Spleen (tissue), 11 donors: ENCODE measurements at regions not wholly inside any gene's neighbourhood (a gene's known extent, or its start where the extent isn't known, plus 50 kb on each side); places are given as distances from the start of the nearest gene placed in this dataset.

ENCODE experiments used
- DNase-seq: peaks from one replicate; pipeline ENCODE4 v3.0.0-alpha.2; 2020
- H3K27ac ChIP-seq, 8 donors: fragments of 200-600 bp; sonication (generic) in 7 of 8; 1 replicate in 4 of 8; 2 replicates in 4 of 8; pipeline versions ENCODE4 v1.5.0 to v1.8.0; 2016 to 2021; ENCODE audit warnings: inconsistent platforms in 4 of 8, mild to moderate bottlenecking in 4 of 8, moderate library complexity in 1 of 8
- H3K27me3 ChIP-seq, 7 donors: fragments of 200-600 bp; sonication (generic) in 6 of 7; replicated peaks in 1 of 7; 1 replicate in 4 of 7; 2 replicates in 3 of 7; pipeline versions ENCODE4 v1.5.0 to v1.8.0; 2016 to 2021; ENCODE audit warnings: inconsistent platforms in 3 of 7, mild to moderate bottlenecking in 1 of 7
- H3K36me3 ChIP-seq, 6 donors: fragments of 200-600 bp; sonication (generic) in 5 of 6; 1 replicate in 4 of 6; 2 replicates in 2 of 6; pipeline versions ENCODE4 v1.5.0 to v1.8.0; 2016 to 2021; ENCODE audit warnings: inconsistent platforms in 2 of 6
- H3K4me1 ChIP-seq, 6 donors: fragments of 200-600 bp; sonication (generic) in 5 of 6; 1 replicate in 3 of 6; 2 replicates in 3 of 6; pipeline versions ENCODE4 v1.5.0 to v1.8.0; 2016 to 2021; ENCODE audit warnings: inconsistent platforms in 3 of 6
- H3K4me3 ChIP-seq, 8 donors: fragments of 200-600 bp; sonication (generic) in 7 of 8; 1 replicate in 4 of 8; 2 replicates in 4 of 8; pipeline versions ENCODE4 v1.5.0 to v1.8.0; 2016 to 2021; ENCODE audit warnings: inconsistent platforms in 4 of 8, mild to moderate bottlenecking in 4 of 8, moderate library complexity in 2 of 8
- H3K9me3 ChIP-seq, 8 donors: fragments of 200-600 bp; sonication (generic) in 7 of 8; 1 replicate in 4 of 8; 2 replicates in 4 of 8; pipeline versions ENCODE4 v1.5.0 to v1.8.0; 2016 to 2021; ENCODE audit warnings: inconsistent platforms in 4 of 8
- POLR2A ChIP-seq, 3 donors: fragments of 450-650 bp; IDR thresholded peaks; one replicate each; pipeline ENCODE4 v1.5.1; 2017; ENCODE audit warnings: antibody characterized with exemption in 3 of 3, mild to moderate bottlenecking in 1 of 3
- POLR2AphosphoS5 ChIP-seq, 3 donors: sonication (generic); formaldehyde crosslinking; IDR thresholded peaks; one replicate each; pipeline ENCODE4 v1.5.1; 2017; ENCODE audit warnings: antibody characterized with exemption in 3 of 3
- WGBS, 5 donors: extraction: QIAGEN DNeasy Blood & Tissue Kit in 3 of 5; methylation state at CpG; one replicate each; pipeline versions ENCODE4 v1.1.5 to v1.1.7; 2013 to 2018; 5-methylcytosine and 5-hydroxymethylcytosine counted together
- intact Hi-C: fragments of 100-400 bp; cut with DNase I; formaldehyde crosslinking; loops from one replicate; pipeline ENCODE4 v1.15.0; 2023; ENCODE audit warnings: low total_unique reads
- TF ChIP-seq, protein P1 (sequence below), 11 experiments: fragments of 200-600 bp in 7 of 11; fragments of 450-650 bp in 4 of 11; sonication (generic) in 4 of 11; IDR thresholded peaks in 8 of 11; conservative IDR thresholded peaks in 3 of 11; 1 replicate in 7 of 11; 2 replicates in 4 of 11; pipeline versions ENCODE4 v1.4.0 to v1.8.0; 2016 to 2021; ENCODE audit warnings: antibody characterized with exemption in 11 of 11, inconsistent platforms in 4 of 11, mild to moderate bottlenecking in 1 of 11
- donor health status: healthy with polysubstance abuse.
- donor health status: DM: no; HTN: no; CAD: no; lungs with moderate emphysema.
- donor health status: DM: no; HTN: no; CAD: no.
- donor health status: Bipolar disorder and iron deficiency.
- donor health status: healthy.
- donor health status: DM: no; HTN: no; CAD: no.
- donor health status: DM: yes; HTN: yes; CAD: no.

DNA sequence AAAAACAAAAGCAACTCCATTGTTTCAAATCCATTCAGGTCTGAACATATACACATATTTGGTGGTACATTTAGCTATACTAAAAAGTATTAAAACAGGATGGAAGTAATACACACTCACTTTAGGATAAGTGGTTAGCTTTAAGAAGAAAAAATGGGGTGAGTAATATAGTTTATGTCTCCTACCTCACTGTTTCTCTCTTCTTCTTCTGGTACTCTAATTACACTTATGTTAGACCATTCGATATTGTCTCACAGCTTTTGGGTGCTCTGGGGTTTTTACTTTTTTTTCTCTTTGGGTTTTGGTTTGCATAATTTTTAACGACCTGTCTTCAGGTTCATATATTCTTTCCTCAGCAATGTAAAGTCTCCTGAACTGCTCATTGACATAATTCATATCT is 75.4 kb upstream of the AKAP13 start:
- TF ChIP-seq POLR2A (IDR thresholded peaks at IDR 0.05) (no peak), POLR2AphosphoS5 (IDR thresholded peaks at IDR 0.05) (no peak)
- TF ChIP-seq, protein P1, sequence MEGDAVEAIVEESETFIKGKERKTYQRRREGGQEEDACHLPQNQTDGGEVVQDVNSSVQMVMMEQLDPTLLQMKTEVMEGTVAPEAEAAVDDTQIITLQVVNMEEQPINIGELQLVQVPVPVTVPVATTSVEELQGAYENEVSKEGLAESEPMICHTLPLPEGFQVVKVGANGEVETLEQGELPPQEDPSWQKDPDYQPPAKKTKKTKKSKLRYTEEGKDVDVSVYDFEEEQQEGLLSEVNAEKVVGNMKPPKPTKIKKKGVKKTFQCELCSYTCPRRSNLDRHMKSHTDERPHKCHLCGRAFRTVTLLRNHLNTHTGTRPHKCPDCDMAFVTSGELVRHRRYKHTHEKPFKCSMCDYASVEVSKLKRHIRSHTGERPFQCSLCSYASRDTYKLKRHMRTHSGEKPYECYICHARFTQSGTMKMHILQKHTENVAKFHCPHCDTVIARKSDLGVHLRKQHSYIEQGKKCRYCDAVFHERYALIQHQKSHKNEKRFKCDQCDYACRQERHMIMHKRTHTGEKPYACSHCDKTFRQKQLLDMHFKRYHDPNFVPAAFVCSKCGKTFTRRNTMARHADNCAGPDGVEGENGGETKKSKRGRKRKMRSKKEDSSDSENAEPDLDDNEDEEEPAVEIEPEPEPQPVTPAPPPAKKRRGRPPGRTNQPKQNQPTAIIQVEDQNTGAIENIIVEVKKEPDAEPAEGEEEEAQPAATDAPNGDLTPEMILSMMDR (IDR thresholded peaks at IDR 0.05 in 8 of 11, conservative IDR thresholded peaks at IDR 0.05 in 3 of 11) = no peak
- H3K27ac ChIP-seq = no peak overlapping the region
- WGBS, 5 donors = 70 to 77% (median 75%) methylated on average over 2 of the region's 2 CpGs

DNA sequence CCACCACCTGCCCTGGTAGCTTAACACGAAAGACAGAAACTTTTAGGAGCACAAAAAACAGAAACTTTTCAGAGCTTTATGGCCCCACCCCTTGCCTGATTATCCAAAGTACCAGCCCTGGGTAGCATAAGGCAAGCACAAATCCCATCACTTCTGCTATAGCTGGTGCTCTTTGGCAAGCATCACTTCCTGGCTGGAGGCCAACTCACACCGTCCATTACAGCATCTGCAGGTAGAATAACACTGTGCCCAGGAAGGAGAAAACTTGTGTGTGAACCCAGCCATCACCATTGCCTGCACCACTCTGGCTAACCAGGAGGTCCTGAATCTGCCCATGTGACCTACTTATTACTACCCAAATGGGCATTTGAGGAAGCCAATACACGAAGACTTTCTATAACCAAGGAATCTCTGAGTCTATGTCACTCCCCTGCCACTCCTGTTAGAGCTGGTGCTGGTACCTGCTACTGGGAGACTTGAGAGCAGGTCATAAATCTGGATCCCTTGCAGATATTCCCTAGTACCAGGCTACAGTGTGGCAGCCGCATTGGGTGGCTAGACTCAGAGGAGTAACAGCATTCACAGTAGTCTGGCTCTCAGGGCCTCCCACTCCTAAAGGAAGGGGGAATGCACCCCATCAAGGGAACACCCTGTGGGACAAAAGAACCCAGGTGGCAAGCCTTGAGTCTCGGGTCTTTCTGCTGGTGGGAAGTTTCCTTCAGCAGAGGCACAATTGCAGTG is 73.3 kb upstream of the AKAP13 start:
- H3K27ac ChIP-seq = no peak overlapping the region
- H3K36me3 ChIP-seq = no peaks in the 10 kb centered on the region
- H3K4me1 ChIP-seq = peaks cover 0 to 17% (median under 1%) of the 10 kb centered on the region in 6 donors
- H3K9me3 ChIP-seq = peaks cover 0 to 3% (median 0%) of the 10 kb centered on the region in 8 donors
- H3K27me3 ChIP-seq = no peaks in the 10 kb centered on the region
- no peak overlapping the region for H3K4me3 ChIP-seq
- no peak for DNase-seq
- intact Hi-C loops = no loop called here
- 70 to 87% (median 79%) methylated on average over 5 of the region's 5 CpGs for WGBS, 5 donors
- TF ChIP-seq POLR2A (IDR thresholded peaks at IDR 0.05) (no peak), POLR2AphosphoS5 (IDR thresholded peaks at IDR 0.05) (no peak)
- TF ChIP-seq, protein P1 (IDR thresholded peaks at IDR 0.05 in 8 of 11, conservative IDR thresholded peaks at IDR 0.05 in 3 of 11) = no peak

More for the DNA sequence above, 75.4 kb upstream of the AKAP13 start:
- Histone ChIP-seq H3K36me3 (no peaks in the 10 kb centered on the region), H3K9me3 (no peaks in the 10 kb centered on the region), H3K27me3 (no peaks in the 10 kb centered on the region), H3K4me3 (no peak overlapping the region), H3K4me1 (peaks cover 0 to 12% (median 0%) of the 10 kb centered on the region in 6 donors)
- intact Hi-C loops = no loop called here
- no peak for DNase-seq

DNA sequence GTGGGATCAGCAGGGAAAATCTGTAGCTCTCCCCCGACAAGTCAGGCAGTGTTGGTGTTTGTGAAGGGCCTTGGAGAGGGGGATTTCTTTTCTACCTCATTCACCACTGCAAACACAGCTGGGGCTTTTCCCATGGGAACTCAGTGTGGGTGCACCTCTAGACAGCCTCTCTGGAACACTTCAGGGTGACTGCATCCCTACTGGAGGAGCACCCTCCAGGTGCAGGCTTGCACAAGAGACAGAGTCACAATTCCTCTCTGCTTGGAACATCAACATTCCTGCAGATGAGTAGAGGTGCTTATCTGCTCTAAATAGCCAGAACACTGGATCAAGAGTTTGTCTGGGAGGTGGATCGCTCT is 72.7 kb upstream of the AKAP13 start:
- TF ChIP-seq POLR2AphosphoS5 (IDR thresholded peaks at IDR 0.05) (no peak), POLR2A (IDR thresholded peaks at IDR 0.05) (no peak)
- TF ChIP-seq, protein P1 (IDR thresholded peaks at IDR 0.05 in 8 of 11, conservative IDR thresholded peaks at IDR 0.05 in 3 of 11) = no peak
- no peaks in the 10 kb centered on the region for H3K27me3 ChIP-seq
- 71 to 100% (median 96%) methylated on average over 1 to 2 of the region's 2 CpGs for WGBS, 5 donors
- no peaks in the 10 kb centered on the region for H3K36me3 ChIP-seq
- H3K4me3 ChIP-seq = no peak overlapping the region
- H3K4me1 ChIP-seq = peaks cover 0 to 22% (median 4%) of the 10 kb centered on the region in 6 donors
- no peak for DNase-seq
- peaks cover 0 to 3% (median 0%) of the 10 kb centered on the region in 8 donors for H3K9me3 ChIP-seq
- no peak overlapping the region for H3K27ac ChIP-seq
- intact Hi-C loops = no loop called here

DNA sequence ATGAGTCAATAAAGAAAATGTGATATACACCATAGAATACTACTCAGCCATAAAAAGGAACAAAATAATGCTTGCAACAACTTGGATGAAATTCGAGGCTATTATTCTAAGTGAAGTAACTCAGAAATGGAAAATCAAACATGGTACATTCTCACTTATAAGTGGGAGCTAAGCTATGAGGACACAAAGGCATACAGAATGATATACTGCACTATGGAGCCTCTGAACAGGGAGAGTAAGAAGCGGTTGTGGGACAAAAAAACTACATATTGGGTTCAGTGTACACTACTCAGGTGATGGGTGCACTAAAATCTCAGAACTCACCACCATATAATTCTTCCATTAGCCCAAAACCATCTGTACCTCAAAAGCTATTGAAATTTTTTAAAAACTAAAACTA is 68.8 kb upstream of the AKAP13 start:
- intact Hi-C loops = no loop called here
- H3K27me3 ChIP-seq = no peaks in the 10 kb centered on the region
- no peak for DNase-seq
- peaks cover 0 to 42% (median 14%) of the 10 kb centered on the region in 6 donors for H3K4me1 ChIP-seq
- peaks cover 0 to 3% (median 0%) of the 10 kb centered on the region in 8 donors for H3K9me3 ChIP-seq
- H3K27ac ChIP-seq = no peak overlapping the region
- no peak overlapping the region for H3K4me3 ChIP-seq
- H3K36me3 ChIP-seq = no peaks in the 10 kb centered on the region
- no peak for TF ChIP-seq POLR2A (IDR thresholded peaks at IDR 0.05)
- TF ChIP-seq, protein P1 (IDR thresholded peaks at IDR 0.05 in 8 of 11, conservative IDR thresholded peaks at IDR 0.05 in 3 of 11) = no peak
- TF ChIP-seq POLR2AphosphoS5 (IDR thresholded peaks at IDR 0.05) = no peak
- WGBS, 5 donors = 44 to 76% (median 49%) methylated on average over 2 of the region's 2 CpGs
